GM18507 (cell line): ENCODE measurements at regions not wholly inside any gene's neighbourhood (a gene's known extent, or its start where the extent isn't known, plus 50 kb on each side); places are given as distances from the start of the nearest gene placed in this dataset.

ENCODE experiments used
- DNase-seq: peaks from one replicate; pipeline ENCODE4 v3.0.0; 2011; ENCODE audit warnings: low read depth; ENCODE audit not compliant: insufficient read length; ENCODE audit errors: extremely low spot score
- FAIRE-seq: peaks from 2 replicates; lab custom pipeline; 2011; peaks lifted over from hg19 to GRCh38; lab: Jason Lieb, UNC

DNA sequence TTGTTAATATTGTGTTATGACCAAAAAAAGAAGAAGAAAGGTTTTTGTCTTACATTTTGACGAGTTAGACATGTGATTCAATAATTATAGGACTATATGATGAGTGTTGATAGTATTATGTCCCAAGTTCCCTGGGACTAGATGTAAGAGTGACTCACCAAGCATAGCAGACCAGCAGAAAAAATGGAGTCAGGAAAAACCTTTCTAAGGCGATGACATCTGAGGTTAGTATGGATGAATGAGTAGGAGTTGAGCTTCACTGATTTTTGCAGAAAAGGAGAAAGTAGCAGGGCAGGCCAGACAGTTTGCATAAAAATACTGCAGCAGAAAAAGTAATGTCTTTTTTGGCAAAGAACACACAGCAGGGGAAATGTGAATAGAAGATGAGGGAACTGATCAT is 1041.3 kb upstream of the ADGRL4 start:
- DNase-seq: no peak
- no peak for FAIRE-seq

DNA sequence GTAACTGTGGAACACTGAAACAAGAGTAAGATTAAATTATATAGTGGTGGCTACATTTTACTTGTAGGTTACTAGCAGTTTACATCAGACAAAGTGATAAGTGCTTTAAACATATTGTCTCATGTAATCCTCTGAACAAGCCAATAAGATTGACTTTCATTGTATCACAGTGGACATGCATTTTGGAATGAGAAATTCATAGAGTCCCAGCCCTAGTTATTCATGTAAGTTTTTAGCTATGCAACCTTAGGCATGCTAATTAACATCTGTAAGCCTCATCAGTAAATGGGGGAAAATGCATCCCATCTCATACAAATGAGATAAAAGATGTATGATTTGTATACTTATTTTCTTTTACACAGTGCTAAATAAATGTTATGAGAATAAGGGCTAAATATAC is 1038.1 kb upstream of the ADGRL4 start:
- FAIRE-seq (no peak), DNase-seq (no peak)

GRCh38 chr1:80036690-80037432 is 1030.3 kb upstream of the ADGRL4 start:
- FAIRE-seq (no peak), DNase-seq (no peak)

DNA sequence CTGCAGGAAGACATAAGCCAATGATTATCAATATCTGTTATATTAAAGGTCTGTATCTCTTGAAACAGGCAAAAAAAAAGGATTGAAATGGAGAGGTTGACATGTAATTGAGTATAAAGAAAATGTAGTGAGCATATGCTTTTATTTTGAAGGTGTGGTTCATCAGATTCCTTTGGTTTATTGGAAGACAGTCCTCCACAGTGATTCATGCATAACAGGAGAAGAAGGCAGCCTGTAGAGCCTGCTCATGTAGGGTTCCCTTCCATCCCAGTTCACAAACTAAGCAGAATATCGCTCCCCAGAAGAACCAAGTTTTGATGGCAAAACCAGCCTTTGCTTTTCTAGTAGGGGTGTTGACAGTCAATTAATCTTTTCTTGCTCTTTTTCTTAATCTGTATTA is 1016.8 kb upstream of the ADGRL4 start:
- DNase-seq (no peak), FAIRE-seq (no peak)

GRCh38 chr1:80021891-80022290 is 1015.4 kb upstream of the ADGRL4 start:
- FAIRE-seq: no peak
- no peak for DNase-seq

- no peak for DNase-seq
- no peak for FAIRE-seq
These were observed 1011.8 kb upstream of the ADGRL4 start for GRCh38 chr1:80018348-80018747.

GRCh38 chr1:80008934-80009333 is 1002.4 kb upstream of the ADGRL4 start:
- FAIRE-seq: no peak

DNA sequence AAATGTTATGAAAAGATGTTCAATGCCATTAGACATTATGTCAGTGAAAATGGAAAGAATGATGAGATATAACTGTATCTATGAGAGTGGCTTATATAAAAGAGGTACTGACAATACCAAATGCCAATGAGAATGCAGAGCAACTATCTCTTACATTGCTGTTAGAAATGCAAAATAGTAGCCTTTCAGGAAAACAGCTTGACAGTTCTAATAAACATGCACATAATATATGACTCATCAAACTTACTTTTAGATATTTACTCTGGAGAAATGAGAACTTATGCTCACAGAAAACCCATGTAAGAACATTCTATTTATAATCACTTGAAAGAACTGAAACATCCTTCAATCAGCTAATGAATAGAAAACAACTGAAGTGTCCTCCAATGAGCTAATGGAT is 996.7 kb upstream of the ADGRL4 start:
- FAIRE-seq (no peak), DNase-seq (no peak)

More at GRCh38 chr1:80008934-80009333, 1002.4 kb upstream of the ADGRL4 start:
- DNase-seq: no peak

DNA sequence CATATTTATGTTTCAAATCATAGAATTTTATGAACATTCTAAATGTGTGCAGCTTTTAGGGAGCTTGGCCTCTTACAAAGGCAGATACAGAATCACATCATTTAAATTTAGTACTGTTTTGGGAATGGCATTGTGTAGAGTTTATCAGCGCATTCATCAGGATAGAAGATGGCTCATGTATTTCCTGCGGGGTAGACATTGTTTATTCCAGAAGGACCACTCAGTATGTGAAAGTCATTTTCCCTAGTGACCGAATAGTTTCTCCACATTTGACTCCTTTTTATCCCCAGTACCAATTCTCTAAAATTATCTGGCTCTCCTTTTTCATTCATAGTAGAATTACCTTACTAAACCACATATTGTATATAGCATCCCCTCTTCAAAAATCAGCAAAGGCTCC is 981.9 kb upstream of the ADGRL4 start:
- DNase-seq (no peak), FAIRE-seq (no peak)

DNA sequence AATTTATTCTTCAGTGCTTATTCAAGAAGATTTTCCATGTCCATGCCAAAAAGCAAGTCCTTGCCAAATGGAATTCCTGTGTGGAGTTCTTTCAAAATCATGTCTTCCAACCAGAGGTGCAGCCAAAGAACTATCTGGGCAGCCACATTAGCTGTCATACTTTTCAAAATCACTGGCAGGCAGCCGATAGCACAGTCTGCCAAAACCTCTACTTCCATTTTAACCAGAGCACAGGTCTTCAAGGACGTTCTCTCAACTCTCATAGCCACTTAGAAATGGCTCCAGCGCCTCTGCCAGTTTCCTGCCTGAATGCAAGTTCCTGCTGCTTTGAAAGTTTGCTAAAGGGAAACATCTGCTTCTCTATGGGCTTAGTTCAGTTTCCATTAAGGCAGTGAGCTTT is 975.7 kb upstream of the ADGRL4 start:
- FAIRE-seq: no peak
- no peak for DNase-seq

- FAIRE-seq: no peak
These were observed 975.0 kb upstream of the ADGRL4 start for GRCh38 chr1:79981481-79981880.

GRCh38 chr1:79979346-79979745 is 972.8 kb upstream of the ADGRL4 start:
- FAIRE-seq: no peak
- DNase-seq: no peak

More at GRCh38 chr1:79981481-79981880, 975.0 kb upstream of the ADGRL4 start:
- DNase-seq: no peak

- FAIRE-seq (no peak), DNase-seq (no peak)
These were observed 969.8 kb upstream of the ADGRL4 start for GRCh38 chr1:79976287-79976686.

DNA sequence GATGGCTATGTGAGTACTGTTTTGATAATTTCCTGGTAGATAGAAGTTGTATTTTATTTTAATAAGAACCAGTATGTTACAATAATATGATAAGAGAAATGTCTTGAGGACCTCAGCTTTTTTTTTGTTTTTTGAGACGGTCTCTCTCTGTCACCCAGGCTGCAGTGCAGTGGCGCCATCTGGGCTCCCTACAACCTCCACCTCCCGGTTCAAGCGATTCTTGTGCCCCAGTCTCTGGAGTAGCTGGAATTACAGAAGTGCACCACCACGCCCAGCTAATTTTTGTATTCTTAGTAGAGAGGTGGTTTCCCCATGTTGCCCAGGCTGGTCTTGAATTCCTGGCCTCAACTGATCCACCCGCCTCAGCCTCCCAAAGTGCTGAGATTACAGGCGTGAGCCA is 968.1 kb upstream of the ADGRL4 start:
- no peak for FAIRE-seq

DNA sequence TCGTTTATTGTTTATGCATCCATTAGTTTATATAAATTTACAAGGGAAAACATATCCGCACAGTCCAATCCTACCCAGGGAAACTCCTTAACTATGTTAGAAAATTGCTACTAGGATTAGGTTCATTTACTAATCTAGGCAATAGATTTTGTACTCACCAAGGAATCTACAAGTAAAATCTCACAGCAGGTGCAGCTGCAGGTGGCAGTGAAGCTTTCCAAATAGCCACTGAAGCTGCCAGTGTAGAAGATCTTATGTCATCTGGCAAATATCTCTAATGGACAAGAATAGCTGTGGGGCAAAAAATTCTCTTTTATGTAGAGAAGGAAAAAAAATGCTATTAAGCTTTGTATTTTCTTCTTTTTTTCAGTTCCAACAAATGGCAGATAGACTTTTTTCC is 963.4 kb upstream of the ADGRL4 start:
- DNase-seq: no peak
- no peak for FAIRE-seq

More for the DNA sequence above, 968.1 kb upstream of the ADGRL4 start:
- DNase-seq: no peak

GRCh38 chr1:79966438-79966837 is 959.9 kb upstream of the ADGRL4 start:
- DNase-seq (no peak), FAIRE-seq (no peak)

DNA sequence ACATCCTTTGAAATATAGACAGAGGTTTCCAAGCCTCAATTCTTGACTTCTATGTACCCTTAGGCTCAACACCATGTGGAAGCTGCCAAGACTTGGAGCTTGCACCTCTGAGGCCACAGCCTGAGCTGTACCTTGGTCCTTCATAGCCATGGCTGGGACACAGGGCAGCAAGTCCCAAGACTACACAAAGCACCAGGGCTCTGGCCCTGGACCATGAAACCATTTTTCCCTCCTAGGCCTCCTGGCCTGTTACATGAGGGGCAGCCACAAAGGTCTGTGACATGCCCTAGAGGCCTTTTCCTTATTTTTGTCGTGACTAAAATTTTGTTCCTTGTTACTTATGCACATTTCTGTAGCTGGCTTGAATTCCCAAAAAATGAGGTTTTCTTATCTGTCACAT is 953.1 kb upstream of the ADGRL4 start:
- FAIRE-seq: no peak
- DNase-seq: no peak

GRCh38 chr1:79955966-79956365 is 949.4 kb upstream of the ADGRL4 start:
- DNase-seq (no peak), FAIRE-seq (no peak)

DNA sequence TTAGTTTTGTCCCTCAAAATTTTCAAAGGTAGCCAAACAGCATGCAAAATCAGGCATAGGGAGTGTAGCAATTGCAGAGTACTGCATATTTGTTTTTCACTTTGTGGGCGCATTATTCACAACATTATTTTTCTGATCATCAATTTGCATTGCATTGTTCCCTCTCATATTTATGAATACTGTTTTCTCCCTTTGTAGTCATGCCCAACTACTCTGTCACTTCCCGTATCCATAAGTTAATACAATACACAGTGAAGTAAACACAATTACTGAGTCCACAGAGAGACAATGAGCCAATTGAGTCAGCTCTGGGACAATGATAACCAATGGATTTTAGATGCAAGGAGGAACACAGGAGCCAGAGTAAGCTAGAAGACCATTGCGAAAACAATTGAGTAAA is 944.0 kb upstream of the ADGRL4 start:
- FAIRE-seq: no peak

DNA sequence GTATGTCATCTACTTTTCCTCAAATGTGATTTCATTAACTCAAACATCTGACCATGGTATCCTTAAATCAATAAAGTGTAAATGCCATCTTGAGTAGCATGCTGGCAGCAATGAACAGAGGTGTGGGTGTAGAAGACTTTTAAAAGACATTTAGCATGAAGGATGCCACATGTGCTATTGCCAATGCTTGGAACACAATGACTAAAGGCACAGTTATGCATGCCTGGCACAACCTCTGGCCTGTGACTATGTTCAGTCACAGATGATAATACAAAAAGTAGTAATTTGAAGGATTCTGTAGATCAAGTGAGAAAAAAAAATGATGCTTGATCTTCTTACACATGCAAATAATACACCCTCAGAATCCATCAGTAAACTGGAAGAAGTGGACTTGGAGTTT is 938.9 kb upstream of the ADGRL4 start:
- DNase-seq (no peak), FAIRE-seq (no peak)

More for the DNA sequence above, 944.0 kb upstream of the ADGRL4 start:
- no peak for DNase-seq

DNA sequence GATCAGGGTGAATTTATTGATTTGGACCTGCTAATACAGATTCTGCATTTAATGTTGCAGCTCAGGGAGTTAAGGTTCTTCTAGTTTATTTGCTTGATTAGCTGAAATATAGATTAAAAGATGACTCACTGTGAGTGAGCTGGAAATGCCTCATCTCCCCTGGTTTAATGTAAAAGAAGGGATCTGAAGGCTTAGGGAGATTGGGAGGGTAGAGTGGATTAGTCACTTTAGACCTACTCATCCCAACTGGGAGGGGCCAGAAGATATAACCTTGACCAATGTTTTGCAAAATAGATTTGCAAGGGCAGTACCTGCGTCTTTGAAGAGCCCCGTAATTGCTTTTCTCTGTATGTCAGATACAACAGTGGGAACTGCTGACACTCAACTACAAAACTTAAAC is 922.8 kb upstream of the ADGRL4 start:
- FAIRE-seq: no peak

GRCh38 chr1:79928901-79929300 is 922.4 kb upstream of the ADGRL4 start:
- no peak for DNase-seq
- no peak for FAIRE-seq

More for the DNA sequence above, 922.8 kb upstream of the ADGRL4 start:
- DNase-seq: no peak
